Body of pancreas (tissue), 4 donors: ENCODE measurements at regions not wholly inside any gene's neighbourhood (a gene's known extent, or its start where the extent isn't known, plus 50 kb on each side); places are given as distances from the start of the nearest gene placed in this dataset.

ENCODE experiments used
- CTCF ChIP-seq, 7 experiments: fragments of 450-650 bp in 4 of 7; fragments of 200-600 bp in 3 of 7; sonication (generic) in 3 of 7; IDR thresholded peaks; one replicate each; pipeline ENCODE4 v1.5.1; 2016 to 2019; ENCODE audit warnings: antibody characterized with exemption in 7 of 7
- POLR2A ChIP-seq, 3 donors: fragments of 450-650 bp; IDR thresholded peaks; one replicate each; pipeline ENCODE4 v1.6.1; 2016; ENCODE audit warnings: antibody characterized with exemption in 3 of 3, mild to moderate bottlenecking in 2 of 3

- TF ChIP-seq POLR2A (IDR thresholded peaks at IDR 0.05) (no peak), CTCF (IDR thresholded peaks at IDR 0.05) (no peak)
Observed at GRCh38 chr9:109894921-109895758, 115.1 kb downstream of the PALM2AKAP2 start.
